ENCODE measurements at regions not wholly inside any gene's neighbourhood (a gene's known extent, or its start where the extent isn't known, plus 50 kb on each side); places are given as distances from the start of the nearest gene placed in this dataset.

- Histone ChIP-seq H3K4me1 (peaks cover 0 to 15% (median 0%) of the 10 kb centered on the region in 3 donors), H3K36me3 (no peaks in the 10 kb centered on the region), H3K27me3 (no peaks in the 10 kb centered on the region), H3K27ac (no peak overlapping the region), H3K4me3 (no peak overlapping the region), H3K9me3 (no peaks in the 10 kb centered on the region)
- ATAC-seq, result no peak
- no peak for TF ChIP-seq POLR2AphosphoS5 (IDR thresholded peaks at IDR 0.05)
- 87 to 95% methylated on average over 3 of the region's 3 CpGs for WGBS, 2 donors (ENCODE audit: low coverage in 1 of 2)
Measured at GRCh38 chr3:31291818-31292217, 240.9 kb upstream of the STT3B start.

- Histone ChIP-seq H3K9me3 (no peaks in the 10 kb centered on the region), H3K36me3 (no peaks in the 10 kb centered on the region), H3K4me1 (no peaks in the 10 kb centered on the region), H3K27ac (no peak overlapping the region), H3K27me3 (no peaks in the 10 kb centered on the region), H3K4me3 (no peak overlapping the region)
- no peak for ATAC-seq
- TF ChIP-seq POLR2A (IDR thresholded peaks at IDR 0.05), result no peak
- no peak for TF ChIP-seq POLR2AphosphoS5 (IDR thresholded peaks at IDR 0.05)
- WGBS, 2 donors (ENCODE audit: low coverage in 1 of 2), result 64 to 85% methylated on average over 2 to 5 of the region's 5 CpGs
Measured at GRCh38 chr3:31294430-31295149, 238.1 kb upstream of the STT3B start.

- Histone ChIP-seq H3K4me3 (no peak overlapping the region), H3K27me3 (no peaks in the 10 kb centered on the region), H3K36me3 (no peaks in the 10 kb centered on the region), H3K4me1 (no peaks in the 10 kb centered on the region), H3K27ac (no peak overlapping the region), H3K9me3 (no peaks in the 10 kb centered on the region)
- WGBS, 2 donors (ENCODE audit: low coverage in 1 of 2), result 82 to 94% methylated on average over 3 to 7 of the region's 7 CpGs
- ATAC-seq, result no peak
- TF ChIP-seq POLR2AphosphoS5 (IDR thresholded peaks at IDR 0.05), result no peak
- TF ChIP-seq CTCF (IDR thresholded peaks at IDR 0.05), result no peak
- no peak for TF ChIP-seq POLR2A (IDR thresholded peaks at IDR 0.05)
- no peak for TF ChIP-seq EP300 (IDR thresholded peaks at IDR 0.05)
Measured at GRCh38 chr3:31295150-31295765, 237.5 kb upstream of the STT3B start.

GRCh38 chr3:31297726-31298298, 234.9 kb upstream of the STT3B start:
- ATAC-seq, result no peak
- WGBS, 2 donors (ENCODE audit: low coverage in 1 of 2), result 70 to 80% methylated on average over 3 of the region's 3 CpGs
- Histone ChIP-seq H3K36me3 (no peaks in the 10 kb centered on the region), H3K9me3 (no peaks in the 10 kb centered on the region), H3K4me3 (no peak overlapping the region), H3K4me1 (no peaks in the 10 kb centered on the region), H3K27me3 (no peaks in the 10 kb centered on the region), H3K27ac (no peak overlapping the region)
- TF ChIP-seq POLR2AphosphoS5 (IDR thresholded peaks at IDR 0.05) (no peak), CTCF (IDR thresholded peaks at IDR 0.05) (no peak), POLR2A (IDR thresholded peaks at IDR 0.05) (no peak), EP300 (IDR thresholded peaks at IDR 0.05) (no peak)

GRCh38 chr3:31300456-31301443, 232.0 kb upstream of the STT3B start:
- Histone ChIP-seq H3K4me3 (no peak overlapping the region), H3K27me3 (no peaks in the 10 kb centered on the region), H3K27ac (no peak overlapping the region), H3K4me1 (no peaks in the 10 kb centered on the region), H3K9me3 (no peaks in the 10 kb centered on the region), H3K36me3 (no peaks in the 10 kb centered on the region)
- 83% methylated on average over 1 of the region's 2 CpGs; no CpG with 5 or more reads in 1 of the 2 donors for WGBS, 2 donors (ENCODE audit: low coverage in 1 of 2)
- TF ChIP-seq POLR2AphosphoS5 (IDR thresholded peaks at IDR 0.05) (no peak), POLR2A (IDR thresholded peaks at IDR 0.05) (no peak), CTCF (IDR thresholded peaks at IDR 0.05) (no peak), EP300 (IDR thresholded peaks at IDR 0.05) (no peak)
- no peak for ATAC-seq
